Head of caudate nucleus (tissue), 42 donors: ENCODE measurements at regions not wholly inside any gene's neighbourhood (a gene's known extent, or its start where the extent isn't known, plus 50 kb on each side); places are given as distances from the start of the nearest gene placed in this dataset.

Experiments
- DNase-seq, 42 donors: peaks; one replicate each; pipeline versions ENCODE4 v3.0.0 to v3.0.0-alpha.2; 2020 to 2021; ENCODE audit warnings: mixed read lengths in 7 of 42
- intact Hi-C: fragments of 100-400 bp; cut with DNase I; formaldehyde crosslinking; loops from one replicate; pipeline ENCODE4 v1.15.0; 2022

GRCh38 chr4:56286763-56287162 is 100.5 kb downstream of the AASDH start:
- DNase-seq, result peak in 3 of 42 donors; percentile 14 to 34 (median 27)
- intact Hi-C loops, result no loop called here

GRCh38 chr4:56283375-56283774 is 103.9 kb downstream of the AASDH start:
- intact Hi-C loops, result no loop called here
- DNase-seq, result no peak

- intact Hi-C loops, result no loop called here
- DNase-seq, result no peak
These were observed 105.3 kb downstream of the AASDH start for GRCh38 chr4:56282004-56282403.

- intact Hi-C loops, result no loop called here
These were observed 110.7 kb downstream of the AASDH start for GRCh38 chr4:56276547-56276946.

GRCh38 chr4:56273391-56273790 is 113.9 kb downstream of the AASDH start:
- intact Hi-C loops, result no loop called here
- no peak for DNase-seq

More at GRCh38 chr4:56276547-56276946, 110.7 kb downstream of the AASDH start:
- DNase-seq, result no peak

- intact Hi-C loops, result no loop called here
- DNase-seq, result no peak
These were observed 114.4 kb downstream of the AASDH start for GRCh38 chr4:56272927-56273326.

- intact Hi-C loops, result no loop called here
- DNase-seq, result no peak
These were observed 115.3 kb downstream of the AASDH start for GRCh38 chr4:56272003-56272402.

GRCh38 chr4:56271131-56271530 is 116.2 kb downstream of the AASDH start:
- intact Hi-C loops, result no loop called here
- DNase-seq, result no peak

GRCh38 chr4:56267558-56267957 is 119.7 kb downstream of the AASDH start:
- intact Hi-C loops, result no loop called here

GRCh38 chr4:56264873-56265272 is 122.4 kb downstream of the AASDH start:
- intact Hi-C loops, result no loop called here
- DNase-seq, result no peak

More at GRCh38 chr4:56267558-56267957, 119.7 kb downstream of the AASDH start:
- DNase-seq, result no peak

- peak in 39 of 42 donors; percentile 2 to 76 (median 47) for DNase-seq
- intact Hi-C loops, result no loop called here
These were observed 126.3 kb downstream of the AASDH start for GRCh38 chr4:56261027-56261426.

GRCh38 chr4:56260320-56260719 is 127.0 kb downstream of the AASDH start:
- no peak for DNase-seq
- intact Hi-C loops, result no loop called here

GRCh38 chr4:56259655-56260054 is 127.6 kb downstream of the AASDH start:
- no peak for DNase-seq
- intact Hi-C loops, result no loop called here

- intact Hi-C loops, result no loop called here
- no peak for DNase-seq
These were observed 131.5 kb downstream of the AASDH start for GRCh38 chr4:56255820-56256219.

- intact Hi-C loops, result no loop called here
- no peak for DNase-seq
These were observed 133.5 kb downstream of the AASDH start for GRCh38 chr4:56253666-56254305.

- intact Hi-C loops, result no loop called here
- DNase-seq, result no peak
These were observed 134.6 kb downstream of the AASDH start for GRCh38 chr4:56252561-56253152.

GRCh38 chr4:56251556-56251955 is 135.7 kb downstream of the AASDH start:
- no peak for DNase-seq
- intact Hi-C loops, result no loop called here

GRCh38 chr4:56250776-56251175 is 136.5 kb downstream of the AASDH start:
- no peak for DNase-seq
- intact Hi-C loops, result no loop called here

- intact Hi-C loops, result no loop called here
- DNase-seq, result no peak
These were observed 139.6 kb downstream of the AASDH start for GRCh38 chr4:56247646-56248045.

GRCh38 chr4:56246233-56246610 is 141.1 kb downstream of the AASDH start:
- DNase-seq, result no peak
- intact Hi-C loops, result no loop called here

GRCh38 chr4:56245547-56246232 is 141.6 kb downstream of the AASDH start:
- intact Hi-C loops, result no loop called here
- no peak for DNase-seq
